ENCODE measurements at regions not wholly inside any gene's neighbourhood (a gene's known extent, or its start where the extent isn't known, plus 50 kb on each side); places are given as distances from the start of the nearest gene placed in this dataset.

DNA sequence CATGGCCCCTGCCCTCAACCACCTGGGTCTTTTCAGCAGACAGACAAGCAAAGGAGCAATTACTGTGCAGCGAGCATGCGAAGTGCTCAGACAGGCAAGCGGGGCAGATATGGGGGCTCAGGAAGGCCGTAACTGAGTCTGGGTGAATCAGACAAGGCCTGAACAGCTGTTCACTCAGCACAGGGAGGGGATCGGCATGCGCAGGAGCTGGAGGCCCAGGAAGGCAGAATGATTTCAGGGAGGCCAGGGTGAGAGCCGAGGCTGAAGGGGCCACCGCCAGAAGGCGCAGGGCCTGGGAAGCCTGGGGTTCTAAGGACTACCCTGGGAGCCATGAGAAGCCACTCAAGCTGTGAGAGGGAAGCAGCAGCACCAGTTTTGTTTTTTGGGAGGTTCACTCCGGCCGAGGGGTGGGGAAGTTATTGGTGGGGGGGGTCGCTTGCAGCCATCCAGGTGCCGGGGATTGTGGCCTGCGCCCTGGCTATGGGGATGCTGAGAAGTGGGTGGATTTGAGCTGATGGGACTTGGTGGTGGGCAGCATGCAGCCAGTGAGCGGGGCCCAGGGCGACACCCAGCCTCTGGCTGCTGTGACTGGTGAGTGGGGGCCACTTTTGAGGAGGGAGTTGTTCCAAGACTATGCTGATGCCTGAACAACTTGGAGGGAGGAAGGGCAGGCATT is 132.2 kb downstream of the TSN start:
- Mint-ChIP-seq H3K4me1 (ENCODE audit: low read depth, unreplicated experiment) (peaks cover 16% of the 10 kb centered on the region), H3K9me3 (ENCODE audit: unreplicated experiment) (peaks cover 10% of the 10 kb centered on the region), H3K36me3 (ENCODE audit: low read depth, unreplicated experiment) (no peaks in the 10 kb centered on the region), H3K27ac (ENCODE audit: unreplicated experiment) (no peak overlapping the region), H3K4me3 (ENCODE audit: unreplicated experiment) (no peak overlapping the region), H3K27me3 (ENCODE audit: low read depth, unreplicated experiment) (peaks cover 6% of the 10 kb centered on the region)
- Histone ChIP-seq H3K9me3 (ENCODE audit: insufficient read depth, low read depth, low read length) (no peaks in the 10 kb centered on the region), H2AFZ (ENCODE audit: low read depth, low read length) (no peak overlapping the region), H3K9ac (ENCODE audit: low read length) (no peak overlapping the region), H4K20me1 (ENCODE audit: insufficient read depth, low read length) (no peaks in the 10 kb centered on the region), H3K4me3 (ENCODE audit: insufficient read depth, low read depth, low read length) (no peak overlapping the region), H3K27ac (ENCODE audit: low read depth, low read length) (no peak overlapping the region), H3K27me3 (ENCODE audit: insufficient read depth, low read length) (peaks cover 5% of the 10 kb centered on the region), H3K4me2 (ENCODE audit: low read length) (no peak overlapping the region), H3K79me2 (ENCODE audit: insufficient read depth, low read length) (no peaks in the 10 kb centered on the region), H3K4me1 (ENCODE audit: insufficient read depth, low read length) (no peaks in the 10 kb centered on the region), H3K36me3 (ENCODE audit: insufficient read depth, low read length) (no peaks in the 10 kb centered on the region)
- FAIRE-seq (no peak), DNase-seq (ENCODE audit: low read depth) (no peak)
- TF ChIP-seq EZH2 (IDR thresholded peaks at IDR 0.05; ENCODE audit: insufficient read depth, low read length): no peak
- TF ChIP-seq, protein P1, sequence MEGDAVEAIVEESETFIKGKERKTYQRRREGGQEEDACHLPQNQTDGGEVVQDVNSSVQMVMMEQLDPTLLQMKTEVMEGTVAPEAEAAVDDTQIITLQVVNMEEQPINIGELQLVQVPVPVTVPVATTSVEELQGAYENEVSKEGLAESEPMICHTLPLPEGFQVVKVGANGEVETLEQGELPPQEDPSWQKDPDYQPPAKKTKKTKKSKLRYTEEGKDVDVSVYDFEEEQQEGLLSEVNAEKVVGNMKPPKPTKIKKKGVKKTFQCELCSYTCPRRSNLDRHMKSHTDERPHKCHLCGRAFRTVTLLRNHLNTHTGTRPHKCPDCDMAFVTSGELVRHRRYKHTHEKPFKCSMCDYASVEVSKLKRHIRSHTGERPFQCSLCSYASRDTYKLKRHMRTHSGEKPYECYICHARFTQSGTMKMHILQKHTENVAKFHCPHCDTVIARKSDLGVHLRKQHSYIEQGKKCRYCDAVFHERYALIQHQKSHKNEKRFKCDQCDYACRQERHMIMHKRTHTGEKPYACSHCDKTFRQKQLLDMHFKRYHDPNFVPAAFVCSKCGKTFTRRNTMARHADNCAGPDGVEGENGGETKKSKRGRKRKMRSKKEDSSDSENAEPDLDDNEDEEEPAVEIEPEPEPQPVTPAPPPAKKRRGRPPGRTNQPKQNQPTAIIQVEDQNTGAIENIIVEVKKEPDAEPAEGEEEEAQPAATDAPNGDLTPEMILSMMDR (IDR thresholded peaks at IDR 0.05; ENCODE audit: insufficient read depth, low read depth, low read length): no peak

DNA sequence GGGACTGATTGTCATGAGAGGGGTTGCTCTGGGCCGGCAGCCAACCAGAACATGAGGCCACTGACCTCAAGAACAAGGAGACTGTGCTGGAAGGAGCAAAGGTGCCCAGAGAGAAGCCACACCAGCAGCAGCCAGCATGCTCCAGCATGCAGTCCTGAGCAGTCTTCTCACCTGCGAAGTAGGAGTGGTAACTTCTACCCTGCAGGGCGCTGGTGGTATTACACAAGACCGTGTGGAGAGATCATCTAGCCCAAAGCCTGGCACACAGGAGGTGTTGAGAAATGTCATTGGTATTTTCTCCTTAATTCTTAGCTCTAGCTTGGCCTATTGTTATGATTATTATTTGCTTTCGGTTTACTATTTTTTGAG is 132.7 kb downstream of the TSN start:
- Histone ChIP-seq H3K36me3 (ENCODE audit: insufficient read depth, low read length) (no peaks in the 10 kb centered on the region), H3K27me3 (ENCODE audit: insufficient read depth, low read length) (peaks cover 5% of the 10 kb centered on the region), H2AFZ (ENCODE audit: low read depth, low read length) (no peak overlapping the region), H3K79me2 (ENCODE audit: insufficient read depth, low read length) (no peaks in the 10 kb centered on the region), H4K20me1 (ENCODE audit: insufficient read depth, low read length) (no peaks in the 10 kb centered on the region), H3K9ac (ENCODE audit: low read length) (no peak overlapping the region), H3K9me3 (ENCODE audit: insufficient read depth, low read depth, low read length) (no peaks in the 10 kb centered on the region), H3K4me2 (ENCODE audit: low read length) (no peak overlapping the region), H3K4me3 (ENCODE audit: insufficient read depth, low read depth, low read length) (no peak overlapping the region), H3K27ac (ENCODE audit: low read depth, low read length) (no peak overlapping the region), H3K4me1 (ENCODE audit: insufficient read depth, low read length) (no peaks in the 10 kb centered on the region)
- TF ChIP-seq EZH2 (IDR thresholded peaks at IDR 0.05; ENCODE audit: insufficient read depth, low read length): no peak
- TF ChIP-seq, protein P1 (IDR thresholded peaks at IDR 0.05; ENCODE audit: insufficient read depth, low read depth, low read length): peak; percentile 10
- Mint-ChIP-seq H3K27ac (ENCODE audit: unreplicated experiment) (no peak overlapping the region), H3K27me3 (ENCODE audit: low read depth, unreplicated experiment) (peaks cover 6% of the 10 kb centered on the region), H3K4me1 (ENCODE audit: low read depth, unreplicated experiment) (peaks cover 16% of the 10 kb centered on the region), H3K9me3 (ENCODE audit: unreplicated experiment) (peaks cover 10% of the 10 kb centered on the region), H3K4me3 (ENCODE audit: unreplicated experiment) (no peak overlapping the region), H3K36me3 (ENCODE audit: low read depth, unreplicated experiment) (no peaks in the 10 kb centered on the region)
- FAIRE-seq (no peak), DNase-seq (ENCODE audit: low read depth) (no peak)

DNA sequence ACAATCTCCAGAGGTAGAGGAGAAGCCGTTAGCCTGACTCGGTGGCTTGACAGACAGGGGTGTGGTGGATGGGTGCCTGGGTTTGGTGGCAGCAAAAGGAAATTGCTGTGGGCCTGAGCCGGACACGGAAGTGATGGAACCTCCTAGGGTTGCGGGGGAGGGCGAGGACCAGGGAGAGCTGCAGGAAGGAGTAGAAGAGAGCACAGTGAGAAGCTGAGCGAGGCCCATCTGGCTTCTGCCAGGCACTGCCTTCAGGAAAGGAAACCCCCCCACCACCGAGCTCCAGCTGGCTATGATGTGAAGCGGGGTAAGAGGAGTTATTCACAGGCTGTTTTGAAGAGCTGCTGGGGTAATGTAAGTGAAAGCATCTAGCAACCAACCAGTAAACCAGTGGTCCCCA is 134.6 kb downstream of the TSN start:
- no peak overlapping the region for H2AFZ ChIP-seq (ENCODE audit: low read depth, low read length)
- Mint-ChIP-seq H3K9me3 (ENCODE audit: unreplicated experiment) (peaks cover 10% of the 10 kb centered on the region), H3K27me3 (ENCODE audit: low read depth, unreplicated experiment) (peaks cover 6% of the 10 kb centered on the region), H3K4me1 (ENCODE audit: low read depth, unreplicated experiment) (peaks cover 4% of the 10 kb centered on the region), H3K27ac (ENCODE audit: unreplicated experiment) (no peak overlapping the region), H3K36me3 (ENCODE audit: low read depth, unreplicated experiment) (no peaks in the 10 kb centered on the region), H3K4me3 (ENCODE audit: unreplicated experiment) (no peak overlapping the region)
- no peak for DNase-seq (ENCODE audit: low read depth)
- H3K27ac ChIP-seq (ENCODE audit: low read depth, low read length): no peak overlapping the region
- H3K79me2 ChIP-seq (ENCODE audit: insufficient read depth, low read length): no peaks in the 10 kb centered on the region
- H4K20me1 ChIP-seq (ENCODE audit: insufficient read depth, low read length): no peaks in the 10 kb centered on the region
- H3K4me1 ChIP-seq (ENCODE audit: insufficient read depth, low read length): no peaks in the 10 kb centered on the region
- FAIRE-seq: no peak
- no peak overlapping the region for H3K4me2 ChIP-seq (ENCODE audit: low read length)
- H3K9me3 ChIP-seq (ENCODE audit: insufficient read depth, low read depth, low read length): no peaks in the 10 kb centered on the region
- no peak overlapping the region for H3K9ac ChIP-seq (ENCODE audit: low read length)
- H3K4me3 ChIP-seq (ENCODE audit: insufficient read depth, low read depth, low read length): no peak overlapping the region
- no peaks in the 10 kb centered on the region for H3K36me3 ChIP-seq (ENCODE audit: insufficient read depth, low read length)
- no peak for TF ChIP-seq EZH2 (IDR thresholded peaks at IDR 0.05; ENCODE audit: insufficient read depth, low read length)
- TF ChIP-seq, protein P1 (IDR thresholded peaks at IDR 0.05; ENCODE audit: insufficient read depth, low read depth, low read length): no peak
- H3K27me3 ChIP-seq (ENCODE audit: insufficient read depth, low read length): peaks cover 5% of the 10 kb centered on the region
